ENCODE measurements at regions not wholly inside any gene's neighbourhood (a gene's known extent, or its start where the extent isn't known, plus 50 kb on each side); places are given as distances from the start of the nearest gene placed in this dataset.

GRCh38 chr2:22557406-22557805 is 827.6 kb upstream of the KLHL29 start:
- TF ChIP-seq CTCF (IDR thresholded peaks at IDR 0.05; ENCODE audit: insufficient read depth, low read length, poor library complexity, severe bottlenecking) (no peak), EZH2phosphoT487 (conservative IDR thresholded peaks at IDR 0.05; ENCODE audit: low read length) (no peak)
